A673 (cell line): ENCODE measurements at regions not wholly inside any gene's neighbourhood (a gene's known extent, or its start where the extent isn't known, plus 50 kb on each side); places are given as distances from the start of the nearest gene placed in this dataset.

ENCODE experiments used
- EZH2 ChIP-seq: fragments of 200-600 bp; sonication (generic); IDR thresholded peaks from 2 replicates; pipeline ENCODE4 v1.6.1; 2017; ENCODE audit warnings: borderline replicate concordance, low read depth, mild to moderate bottlenecking, mixed read lengths, antibody characterized with exemption, low read length; ENCODE audit not compliant: poor library complexity, severe bottlenecking
- TF ChIP-seq, protein P1 (sequence below): fragments of 300-800, 200-600 bp; sonication (generic); conservative IDR thresholded peaks from 2 replicates; pipeline ENCODE4 v1.5.1; 2017; ENCODE audit warnings: low read depth, mild to moderate bottlenecking, antibody characterized with exemption, low read length, moderate library complexity, mixed read lengths

DNA sequence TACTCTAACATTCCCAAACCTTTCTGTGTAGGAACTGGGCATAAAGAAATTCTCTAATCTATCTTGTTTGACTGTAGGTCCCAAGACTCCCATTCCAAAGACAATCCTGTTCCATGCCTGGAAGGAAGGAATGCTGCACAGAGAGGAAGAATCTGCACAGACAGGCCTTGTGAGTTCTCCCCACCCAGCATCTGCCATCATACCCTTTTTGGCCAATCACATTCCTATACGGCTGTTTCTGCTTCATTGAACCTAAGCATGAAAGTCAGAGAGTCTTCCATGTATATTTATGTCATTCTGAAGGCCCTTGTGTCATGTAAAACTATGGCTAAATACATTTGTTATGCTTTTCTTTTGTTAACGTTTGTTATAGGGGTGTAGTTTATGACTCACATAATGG, 667.7 kb upstream of the IGFBP7 start:
- TF ChIP-seq EZH2: no peak
- TF ChIP-seq, protein P1, sequence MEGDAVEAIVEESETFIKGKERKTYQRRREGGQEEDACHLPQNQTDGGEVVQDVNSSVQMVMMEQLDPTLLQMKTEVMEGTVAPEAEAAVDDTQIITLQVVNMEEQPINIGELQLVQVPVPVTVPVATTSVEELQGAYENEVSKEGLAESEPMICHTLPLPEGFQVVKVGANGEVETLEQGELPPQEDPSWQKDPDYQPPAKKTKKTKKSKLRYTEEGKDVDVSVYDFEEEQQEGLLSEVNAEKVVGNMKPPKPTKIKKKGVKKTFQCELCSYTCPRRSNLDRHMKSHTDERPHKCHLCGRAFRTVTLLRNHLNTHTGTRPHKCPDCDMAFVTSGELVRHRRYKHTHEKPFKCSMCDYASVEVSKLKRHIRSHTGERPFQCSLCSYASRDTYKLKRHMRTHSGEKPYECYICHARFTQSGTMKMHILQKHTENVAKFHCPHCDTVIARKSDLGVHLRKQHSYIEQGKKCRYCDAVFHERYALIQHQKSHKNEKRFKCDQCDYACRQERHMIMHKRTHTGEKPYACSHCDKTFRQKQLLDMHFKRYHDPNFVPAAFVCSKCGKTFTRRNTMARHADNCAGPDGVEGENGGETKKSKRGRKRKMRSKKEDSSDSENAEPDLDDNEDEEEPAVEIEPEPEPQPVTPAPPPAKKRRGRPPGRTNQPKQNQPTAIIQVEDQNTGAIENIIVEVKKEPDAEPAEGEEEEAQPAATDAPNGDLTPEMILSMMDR: no peak
